ENCODE measurements at regions not wholly inside any gene's neighbourhood (a gene's known extent, or its start where the extent isn't known, plus 50 kb on each side); places are given as distances from the start of the nearest gene placed in this dataset.

DNA sequence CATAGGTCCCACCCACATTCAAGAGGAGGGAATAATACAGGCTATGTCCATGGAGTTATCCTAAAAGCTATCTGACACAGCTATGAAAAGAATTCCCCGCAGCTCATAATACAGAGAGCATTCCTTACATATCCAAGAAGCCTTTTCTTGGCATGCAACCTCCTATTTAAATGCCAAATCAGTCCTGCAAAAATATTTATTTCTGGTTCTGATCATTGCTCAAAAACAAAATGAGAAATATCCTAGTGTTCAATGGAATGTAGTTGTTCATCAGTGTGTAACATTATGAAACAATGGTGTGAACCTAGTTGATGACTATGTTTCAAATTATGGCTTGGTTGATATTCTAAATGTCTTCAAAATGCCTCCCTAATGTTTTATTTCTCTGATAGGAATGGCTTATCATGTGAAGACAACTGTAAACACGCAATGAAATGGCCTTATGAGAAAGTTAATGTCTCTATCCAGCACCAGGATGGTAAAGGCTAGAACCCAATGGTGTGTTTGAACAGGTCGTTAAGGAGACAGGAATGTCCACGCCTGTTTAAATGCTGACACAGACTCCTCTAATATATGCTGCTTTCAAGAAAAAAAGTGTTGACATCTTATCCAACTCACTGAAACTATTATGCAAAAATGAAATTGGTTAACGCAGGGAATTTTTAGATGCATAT is 126.7 kb upstream of the CDH6 start:
- ATAC-seq (ENCODE audit: insufficient read depth, low read depth): no peak
- Histone ChIP-seq H3K4me1 (ENCODE audit: insufficient read depth, low read length) (no peaks in the 10 kb centered on the region), H2AFZ (ENCODE audit: low read depth, low read length) (no peak overlapping the region), H3K9ac (ENCODE audit: low read depth, low read length) (no peak overlapping the region), H3K4me2 (ENCODE audit: insufficient read depth, low read length) (no peak overlapping the region), H3K9me3 (ENCODE audit: insufficient read depth, low read length, severe bottlenecking) (no peaks in the 10 kb centered on the region), H4K20me1 (ENCODE audit: insufficient read depth, low read length) (no peaks in the 10 kb centered on the region), H3K4me3 (ENCODE audit: low read depth in 1 of 2, low read length in 2 of 2) (no peak overlapping the region), H3K36me3 (ENCODE audit: insufficient read depth, low read length) (no peaks in the 10 kb centered on the region), H3K79me2 (ENCODE audit: insufficient read depth, low read length) (no peaks in the 10 kb centered on the region), H3K27ac (ENCODE audit: low read length) (no peak overlapping the region), H3K27me3 (ENCODE audit: insufficient read depth, low read length, poor library complexity) (no peaks in the 10 kb centered on the region)
- no peak for DNase-seq
- no peak for TF ChIP-seq EZH2 (IDR thresholded peaks at IDR 0.05; ENCODE audit: borderline replicate concordance, low read depth, low read length, severe bottlenecking)
- TF ChIP-seq, protein P1, sequence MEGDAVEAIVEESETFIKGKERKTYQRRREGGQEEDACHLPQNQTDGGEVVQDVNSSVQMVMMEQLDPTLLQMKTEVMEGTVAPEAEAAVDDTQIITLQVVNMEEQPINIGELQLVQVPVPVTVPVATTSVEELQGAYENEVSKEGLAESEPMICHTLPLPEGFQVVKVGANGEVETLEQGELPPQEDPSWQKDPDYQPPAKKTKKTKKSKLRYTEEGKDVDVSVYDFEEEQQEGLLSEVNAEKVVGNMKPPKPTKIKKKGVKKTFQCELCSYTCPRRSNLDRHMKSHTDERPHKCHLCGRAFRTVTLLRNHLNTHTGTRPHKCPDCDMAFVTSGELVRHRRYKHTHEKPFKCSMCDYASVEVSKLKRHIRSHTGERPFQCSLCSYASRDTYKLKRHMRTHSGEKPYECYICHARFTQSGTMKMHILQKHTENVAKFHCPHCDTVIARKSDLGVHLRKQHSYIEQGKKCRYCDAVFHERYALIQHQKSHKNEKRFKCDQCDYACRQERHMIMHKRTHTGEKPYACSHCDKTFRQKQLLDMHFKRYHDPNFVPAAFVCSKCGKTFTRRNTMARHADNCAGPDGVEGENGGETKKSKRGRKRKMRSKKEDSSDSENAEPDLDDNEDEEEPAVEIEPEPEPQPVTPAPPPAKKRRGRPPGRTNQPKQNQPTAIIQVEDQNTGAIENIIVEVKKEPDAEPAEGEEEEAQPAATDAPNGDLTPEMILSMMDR (IDR thresholded peaks at IDR 0.05; ENCODE audit: borderline replicate concordance, extremely low read depth, low read length, poor library complexity, severe bottlenecking): no peak

DNA sequence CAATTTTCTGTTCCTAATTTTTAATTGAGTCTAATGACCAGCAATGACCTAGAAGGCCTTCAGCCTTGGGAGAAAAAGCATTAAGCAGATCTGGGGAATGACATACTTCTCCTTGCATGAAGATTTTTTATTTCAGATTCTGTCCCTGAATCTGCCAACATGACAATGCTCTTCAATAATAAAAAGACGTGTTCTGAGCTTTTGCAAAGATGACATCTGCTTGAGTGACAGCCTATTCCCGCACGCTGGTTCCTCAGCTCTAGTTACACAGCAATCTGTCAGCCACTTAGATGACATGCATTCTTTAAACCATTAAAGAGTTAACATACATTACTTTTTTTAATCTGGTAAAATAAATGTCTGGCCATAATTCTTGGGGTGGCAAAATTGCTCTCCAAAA is 129.3 kb upstream of the CDH6 start:
- Histone ChIP-seq H3K27me3 (ENCODE audit: insufficient read depth, low read length, poor library complexity) (no peaks in the 10 kb centered on the region), H3K9ac (ENCODE audit: low read depth, low read length) (no peak overlapping the region), H2AFZ (ENCODE audit: low read depth, low read length) (no peak overlapping the region), H3K9me3 (ENCODE audit: insufficient read depth, low read length, severe bottlenecking) (no peaks in the 10 kb centered on the region), H3K27ac (ENCODE audit: low read length) (no peak overlapping the region), H3K4me3 (ENCODE audit: low read depth in 1 of 2, low read length in 2 of 2) (no peak overlapping the region), H3K79me2 (ENCODE audit: insufficient read depth, low read length) (no peaks in the 10 kb centered on the region), H3K4me2 (ENCODE audit: insufficient read depth, low read length) (no peak overlapping the region), H4K20me1 (ENCODE audit: insufficient read depth, low read length) (no peaks in the 10 kb centered on the region), H3K36me3 (ENCODE audit: insufficient read depth, low read length) (no peaks in the 10 kb centered on the region), H3K4me1 (ENCODE audit: insufficient read depth, low read length) (no peaks in the 10 kb centered on the region)
- TF ChIP-seq, protein P1 (IDR thresholded peaks at IDR 0.05; ENCODE audit: borderline replicate concordance, extremely low read depth, low read length, poor library complexity, severe bottlenecking): no peak
- DNase-seq (no peak), ATAC-seq (ENCODE audit: insufficient read depth, low read depth) (no peak)

DNA sequence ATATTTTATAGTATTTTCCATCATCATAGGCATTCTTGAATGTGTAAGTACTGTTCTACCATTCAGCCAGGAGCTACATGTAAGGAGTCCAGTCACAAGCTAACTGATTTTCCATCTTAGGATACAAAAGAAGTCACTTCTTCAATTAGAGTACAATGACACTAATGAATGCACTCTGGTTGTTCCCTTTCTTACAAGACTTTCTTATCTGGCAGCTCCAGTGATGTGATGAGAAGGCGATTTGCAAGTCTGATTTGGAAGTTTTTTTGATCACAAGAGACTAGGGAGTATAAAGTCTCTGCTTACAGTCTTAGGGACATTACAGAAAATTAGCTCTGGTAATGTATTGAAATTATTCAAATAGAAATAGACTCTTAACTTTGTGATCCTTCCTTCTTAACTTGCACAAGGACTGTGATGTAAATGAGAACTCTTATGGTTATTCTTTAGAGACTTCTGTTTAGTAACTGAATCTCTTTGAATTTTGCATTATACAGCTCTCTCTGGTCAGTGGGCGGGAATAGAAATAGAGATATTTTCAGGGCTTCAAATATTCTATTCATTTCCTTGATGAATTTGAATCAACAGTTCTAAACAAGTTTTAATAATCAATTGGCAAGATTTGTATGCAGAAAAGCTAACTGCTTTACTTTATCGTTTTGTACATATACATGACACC is 130.4 kb upstream of the CDH6 start:
- no peak overlapping the region for H3K27ac ChIP-seq (ENCODE audit: low read length)
- H3K4me3 ChIP-seq (ENCODE audit: low read depth in 1 of 2, low read length in 2 of 2): no peak overlapping the region
- H3K27me3 ChIP-seq (ENCODE audit: insufficient read depth, low read length, poor library complexity): no peaks in the 10 kb centered on the region
- H3K79me2 ChIP-seq (ENCODE audit: insufficient read depth, low read length): no peaks in the 10 kb centered on the region
- H3K36me3 ChIP-seq (ENCODE audit: insufficient read depth, low read length): no peaks in the 10 kb centered on the region
- no peaks in the 10 kb centered on the region for H3K9me3 ChIP-seq (ENCODE audit: insufficient read depth, low read length, severe bottlenecking)
- ATAC-seq (ENCODE audit: insufficient read depth, low read depth) (no peak), DNase-seq (no peak)
- H3K9ac ChIP-seq (ENCODE audit: low read depth, low read length): no peak overlapping the region
- H4K20me1 ChIP-seq (ENCODE audit: insufficient read depth, low read length): no peaks in the 10 kb centered on the region
- H3K4me1 ChIP-seq (ENCODE audit: insufficient read depth, low read length): no peaks in the 10 kb centered on the region
- H3K4me2 ChIP-seq (ENCODE audit: insufficient read depth, low read length): no peak overlapping the region
- no peak overlapping the region for H2AFZ ChIP-seq (ENCODE audit: low read depth, low read length)
- no peak for TF ChIP-seq EZH2 (IDR thresholded peaks at IDR 0.05; ENCODE audit: borderline replicate concordance, low read depth, low read length, severe bottlenecking)
- TF ChIP-seq, protein P1 (IDR thresholded peaks at IDR 0.05; ENCODE audit: borderline replicate concordance, extremely low read depth, low read length, poor library complexity, severe bottlenecking): no peak

All from DND-41 (cell line).